GM12892 (cell line): ENCODE measurements at regions not wholly inside any gene's neighbourhood (a gene's known extent, or its start where the extent isn't known, plus 50 kb on each side); places are given as distances from the start of the nearest gene placed in this dataset.

Experiments
- DNase-seq: peaks from one replicate; pipeline ENCODE4 v3.0.0; 2011; ENCODE audit not compliant: insufficient read length
- FAIRE-seq: peaks from 2 replicates; lab custom pipeline; 2011; peaks lifted over from hg19 to GRCh38; lab: Jason Lieb, UNC
- POLR2A ChIP-seq: IDR thresholded peaks from 2 replicates; pipeline ENCODE4 v1.6.1; 2011; ENCODE audit warnings: low read depth, low read length, control low read depth
- POLR2AphosphoS5 ChIP-seq: IDR thresholded peaks from 2 replicates; pipeline ENCODE4 v1.6.1; 2011; ENCODE audit warnings: low read depth, low read length, control low read depth
- TAF1 ChIP-seq: IDR thresholded peaks from 2 replicates; pipeline ENCODE4 v1.6.1; 2011; ENCODE audit warnings: low read depth, mild to moderate bottlenecking, control low read depth, low read length, borderline replicate concordance

DNA sequence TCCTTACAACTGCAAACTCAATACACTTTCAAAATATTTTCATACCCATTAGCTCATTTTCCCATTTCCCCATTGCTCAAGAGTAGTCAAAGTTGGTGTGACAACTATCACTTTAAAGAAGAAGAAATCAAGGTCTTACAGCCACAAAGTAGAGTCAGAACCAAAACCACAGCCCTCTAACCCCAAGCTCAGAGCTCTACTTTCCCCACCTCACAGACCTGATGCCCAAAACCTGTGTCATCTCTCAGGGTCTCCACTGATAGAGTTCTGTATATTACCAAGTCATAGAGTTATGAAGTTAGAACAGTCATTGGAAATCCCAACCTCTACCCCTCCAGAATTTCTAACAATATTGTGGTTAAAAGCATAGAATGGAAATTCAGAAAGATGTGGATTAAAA lies 505.8 kb downstream of the RAB28 start:
- no peak for TF ChIP-seq TAF1
- TF ChIP-seq POLR2AphosphoS5, result no peak
- TF ChIP-seq POLR2A, result no peak
- no peak for FAIRE-seq

DNA sequence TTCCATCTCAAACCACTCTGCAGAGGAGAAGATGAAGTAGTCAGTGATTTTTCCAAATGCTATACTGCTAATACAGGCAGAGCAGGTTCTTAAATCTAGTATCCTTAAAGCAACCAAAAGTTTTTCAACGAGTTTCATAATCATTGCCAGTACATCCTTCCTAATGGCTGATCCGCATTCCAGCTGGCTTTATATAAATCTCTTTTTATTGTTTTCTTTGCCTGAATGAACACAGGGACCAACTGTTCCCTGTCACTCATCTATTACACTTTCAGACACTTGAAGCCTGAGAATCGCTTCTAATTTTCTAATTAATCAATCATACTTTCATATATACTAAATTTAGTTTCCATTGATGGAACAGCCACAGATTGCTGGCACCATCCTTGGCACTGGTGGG lies 508.6 kb downstream of the RAB28 start:
- TF ChIP-seq TAF1 (no peak), POLR2A (no peak), POLR2AphosphoS5 (no peak)
- FAIRE-seq (no peak), DNase-seq (no peak)

More for the DNA sequence above, 505.8 kb downstream of the RAB28 start:
- DNase-seq, result no peak

DNA sequence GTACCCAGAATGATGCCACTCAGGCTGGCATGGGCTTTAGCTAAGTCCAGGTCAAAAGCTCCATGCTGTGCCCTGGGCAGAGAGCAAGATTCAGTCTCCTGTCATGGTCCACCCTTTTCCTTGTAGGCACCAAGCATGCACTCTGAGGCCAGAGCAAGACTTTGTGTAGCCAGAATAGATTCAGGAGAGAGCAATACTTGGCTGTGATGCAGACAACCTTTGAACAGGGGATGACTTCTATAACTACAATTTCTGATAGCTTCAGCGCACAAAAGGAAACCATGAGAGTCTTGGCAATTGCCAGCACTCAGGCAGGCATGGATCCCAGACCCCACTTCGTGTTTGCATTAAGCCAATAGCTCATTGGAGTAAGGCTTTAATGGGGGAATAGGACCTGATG lies 510.6 kb downstream of the RAB28 start:
- DNase-seq (no peak), FAIRE-seq (no peak)
- TF ChIP-seq TAF1 (no peak), POLR2AphosphoS5 (no peak), POLR2A (no peak)

DNA sequence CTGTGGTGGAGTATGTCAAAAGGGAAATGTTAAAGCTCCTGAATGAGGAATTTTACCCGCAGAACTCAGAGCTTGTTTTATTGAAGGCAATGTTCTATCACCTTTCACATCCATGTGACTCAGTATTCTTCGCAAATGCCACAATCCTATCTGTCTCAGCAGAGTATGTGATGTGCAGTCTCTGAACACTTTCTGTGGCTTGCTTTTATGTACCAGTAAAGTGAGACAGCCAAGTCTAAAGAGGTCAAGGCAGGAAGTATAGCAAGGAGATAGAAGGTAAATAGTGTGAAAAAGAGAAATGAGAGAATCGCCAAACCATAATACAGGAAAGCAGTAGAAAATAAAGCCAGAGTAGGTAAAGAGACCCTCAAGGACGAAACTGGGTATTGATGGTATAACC lies 515.8 kb downstream of the RAB28 start:
- TF ChIP-seq TAF1 (no peak), POLR2A (no peak), POLR2AphosphoS5 (no peak)
- FAIRE-seq, result no peak
- no peak for DNase-seq

DNA sequence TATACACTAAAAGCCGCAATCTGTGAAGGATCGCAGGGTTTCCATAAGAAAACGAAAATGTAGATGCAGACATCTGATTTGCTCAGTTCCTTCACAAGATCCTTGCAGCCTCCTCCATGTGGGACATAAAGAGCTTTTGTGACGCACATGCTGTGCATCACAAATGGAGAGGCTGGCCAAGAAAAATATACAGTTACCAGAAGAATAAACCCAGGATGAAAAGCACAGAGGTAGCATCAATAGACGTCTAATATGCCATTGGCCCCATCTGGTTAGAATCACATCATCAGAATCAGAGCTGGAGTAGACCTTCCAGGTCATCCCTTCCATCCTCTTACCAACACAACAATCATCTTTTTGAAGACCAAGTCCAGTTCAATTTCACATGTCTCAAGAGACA lies 517.4 kb downstream of the RAB28 start:
- no peak for FAIRE-seq
- TF ChIP-seq POLR2AphosphoS5 (no peak), POLR2A (no peak), TAF1 (no peak)
- DNase-seq, result no peak

DNA sequence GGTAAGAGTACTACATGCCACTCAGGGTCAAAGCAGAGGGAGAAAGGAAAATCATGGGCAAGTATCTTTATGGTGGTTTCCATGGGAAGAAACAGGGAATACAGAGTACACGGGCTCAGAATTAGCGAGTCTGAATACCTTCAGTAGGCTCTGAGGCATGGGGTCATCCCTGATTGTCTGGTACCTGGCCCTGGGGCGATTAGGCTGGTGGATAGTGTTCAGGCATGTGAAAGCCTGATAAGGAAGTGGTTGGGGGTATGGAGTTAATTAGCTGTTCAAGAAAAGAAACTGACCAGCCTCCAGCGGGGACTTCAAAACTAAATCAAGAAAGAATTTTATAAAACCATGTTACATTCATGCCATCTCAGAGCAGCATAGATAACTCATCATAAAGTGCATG lies 518.8 kb downstream of the RAB28 start:
- DNase-seq (no peak), FAIRE-seq (no peak)
- TF ChIP-seq POLR2A (no peak), POLR2AphosphoS5 (no peak), TAF1 (no peak)

DNA sequence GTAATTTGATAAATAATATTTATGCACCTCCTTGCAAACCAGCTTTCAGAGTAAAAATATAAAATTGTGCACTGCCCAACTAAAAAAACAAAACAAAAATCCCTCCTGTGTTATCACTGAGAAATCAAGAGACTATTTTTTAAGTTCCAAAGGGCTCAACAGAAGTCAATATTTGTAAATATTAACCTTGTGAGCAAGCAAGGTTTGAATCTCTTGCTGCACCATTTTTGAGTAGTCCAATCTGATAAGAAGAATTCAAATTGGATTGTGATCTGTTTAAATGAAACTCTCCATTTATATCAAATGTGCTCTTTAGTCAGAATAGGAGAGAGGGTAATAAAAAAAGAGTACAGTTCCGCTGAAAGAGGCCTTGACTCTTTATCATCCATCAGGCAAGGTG lies 520.2 kb downstream of the RAB28 start:
- no peak for DNase-seq

DNA sequence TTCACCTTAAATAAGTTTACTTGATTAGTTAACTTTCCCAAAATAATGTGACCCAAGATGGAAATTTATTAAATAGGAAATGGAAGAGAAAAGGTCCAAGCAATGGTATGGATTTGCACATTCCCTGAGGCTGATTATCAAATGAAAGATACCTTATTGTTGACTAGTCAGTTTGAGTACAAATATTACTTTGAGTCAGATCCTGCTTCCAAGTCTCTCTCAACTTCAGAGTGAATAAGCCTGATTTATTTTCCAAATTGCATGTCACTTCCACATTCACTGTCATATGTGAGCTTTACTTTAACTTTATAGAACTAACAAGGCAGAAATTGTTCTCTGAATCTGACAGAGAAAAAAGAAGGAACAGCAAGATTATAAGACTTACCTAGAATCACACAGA lies 520.8 kb downstream of the RAB28 start:
- FAIRE-seq (no peak), DNase-seq (no peak)
- TF ChIP-seq TAF1, result no peak
- no peak for TF ChIP-seq POLR2AphosphoS5
- TF ChIP-seq POLR2A, result no peak

More for the DNA sequence above, 520.2 kb downstream of the RAB28 start:
- no peak for FAIRE-seq
- no peak for TF ChIP-seq TAF1
- no peak for TF ChIP-seq POLR2AphosphoS5
- TF ChIP-seq POLR2A, result no peak

DNA sequence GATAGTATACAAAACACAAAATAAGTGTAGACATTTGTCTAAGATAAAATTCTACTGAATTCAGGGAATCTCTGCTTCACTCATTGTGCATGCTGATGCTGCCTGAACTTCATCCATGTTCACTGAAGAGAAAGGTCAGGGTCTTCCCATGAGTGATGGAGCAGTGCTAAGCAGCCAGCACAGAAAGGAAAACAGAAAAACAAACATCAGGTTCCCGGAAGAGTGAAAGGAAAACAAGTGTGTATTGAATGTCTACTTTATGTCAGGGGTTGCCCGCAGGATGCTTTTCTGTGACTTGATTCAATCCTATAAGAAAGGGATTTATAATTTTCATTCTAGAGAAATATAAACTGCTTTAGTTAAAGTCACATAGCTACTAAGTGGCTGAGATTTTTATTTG lies 522.4 kb downstream of the RAB28 start:
- no peak for FAIRE-seq
- no peak for DNase-seq
- TF ChIP-seq POLR2AphosphoS5, result no peak
- TF ChIP-seq TAF1, result no peak
- no peak for TF ChIP-seq POLR2A

DNA sequence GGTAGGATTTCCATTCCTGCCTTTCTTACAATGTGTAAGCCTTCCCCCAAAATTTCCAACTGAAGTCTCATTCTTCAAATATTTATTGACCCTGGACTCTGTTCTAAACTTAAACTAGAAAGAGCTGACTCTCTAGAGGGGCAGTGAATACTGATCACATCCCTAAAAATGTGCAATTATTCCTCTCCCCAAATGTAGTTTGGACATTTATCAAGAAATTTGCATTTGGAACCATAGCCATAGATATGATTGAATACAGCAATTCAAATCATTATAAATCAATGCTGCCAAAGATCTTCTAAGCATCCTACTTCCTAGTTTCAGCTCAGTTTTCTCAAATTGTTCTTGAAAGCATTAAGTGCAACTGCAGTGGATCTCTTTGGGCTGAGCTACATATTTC lies 525.7 kb downstream of the RAB28 start:
- no peak for TF ChIP-seq POLR2AphosphoS5
- no peak for TF ChIP-seq POLR2A
- no peak for TF ChIP-seq TAF1

DNA sequence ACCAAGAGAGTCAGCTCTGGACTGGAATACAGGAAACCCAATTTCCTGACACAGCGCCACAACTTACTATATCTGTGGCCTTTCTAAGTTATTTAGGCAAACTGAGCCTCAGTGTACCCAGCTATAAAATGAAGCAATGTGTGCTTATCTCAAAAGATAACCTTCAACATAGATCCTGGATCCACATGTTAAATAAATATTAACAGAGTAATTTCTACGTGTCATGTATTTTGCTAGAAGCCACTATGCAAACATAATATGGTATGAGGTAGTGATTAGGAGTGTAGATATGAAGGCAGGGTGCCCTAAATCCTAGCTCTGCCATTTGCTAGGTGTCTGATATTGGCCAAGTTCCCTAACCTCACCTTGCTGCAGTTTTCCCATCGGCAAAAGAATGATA lies 527.0 kb downstream of the RAB28 start:
- no peak for DNase-seq
- TF ChIP-seq TAF1, result no peak
- TF ChIP-seq POLR2A, result no peak
- TF ChIP-seq POLR2AphosphoS5, result no peak
- no peak for FAIRE-seq

More for the DNA sequence above, 525.7 kb downstream of the RAB28 start:
- no peak for FAIRE-seq
- DNase-seq, result no peak

DNA sequence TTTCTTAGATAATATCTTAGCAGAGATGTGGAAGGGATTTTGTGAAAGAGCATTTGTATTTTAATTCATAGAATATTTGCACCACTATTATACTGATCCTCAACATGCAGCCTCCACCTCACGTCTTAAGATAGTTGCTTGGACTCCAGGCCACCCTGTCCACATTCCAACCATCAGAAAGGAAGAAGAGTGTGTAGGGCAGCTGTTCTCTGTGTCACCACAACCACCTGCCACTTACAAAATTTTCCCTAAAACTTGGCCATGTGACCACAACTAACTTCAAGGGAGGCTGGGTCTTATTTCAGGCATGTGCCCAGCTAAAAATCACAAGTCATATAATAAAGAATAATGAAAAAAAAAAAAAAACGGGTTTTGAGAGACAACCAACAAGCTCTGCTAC lies 528.1 kb downstream of the RAB28 start:
- DNase-seq (no peak), FAIRE-seq (no peak)
- TF ChIP-seq POLR2AphosphoS5, result no peak
- TF ChIP-seq POLR2A, result no peak
- TF ChIP-seq TAF1, result no peak

DNA sequence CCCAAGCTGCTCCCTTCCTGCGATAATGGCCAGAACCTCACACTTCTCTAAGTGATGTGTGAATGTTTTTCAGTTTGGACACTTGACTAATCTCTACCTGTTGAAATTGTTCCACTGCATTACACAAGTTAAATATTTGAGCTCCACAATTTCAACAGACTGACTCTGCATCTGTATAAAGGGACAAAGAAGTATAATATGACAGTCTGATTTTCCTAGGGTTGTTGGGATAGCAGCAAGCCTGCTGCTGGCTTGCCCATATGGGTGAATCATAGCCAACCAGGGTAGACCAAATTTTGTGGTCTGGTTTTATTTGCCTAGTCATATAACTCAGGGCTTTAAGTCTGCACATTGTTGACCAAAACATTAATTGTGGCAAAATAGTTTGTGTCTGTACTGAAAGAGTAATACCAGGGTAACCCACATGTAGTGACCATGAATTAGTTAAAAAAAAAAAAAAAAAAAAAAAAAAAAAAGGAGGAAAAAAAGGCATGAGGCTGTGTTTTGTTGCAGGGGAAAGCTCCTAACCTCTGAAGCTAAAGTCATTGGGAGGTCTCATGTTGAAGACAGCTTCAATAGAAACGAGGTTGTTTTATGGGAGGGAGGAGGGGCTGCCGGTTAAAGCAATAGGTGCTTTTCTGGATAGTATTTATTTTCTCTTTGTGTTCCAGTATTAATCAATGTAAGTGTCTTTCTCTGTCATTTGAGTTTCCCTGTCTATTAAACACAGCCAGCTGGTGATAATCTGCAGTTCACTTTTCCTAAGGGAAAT lies 534.2 kb downstream of the RAB28 start:
- TF ChIP-seq POLR2AphosphoS5, result no peak
- no peak for TF ChIP-seq POLR2A
- TF ChIP-seq TAF1, result no peak
- no peak for FAIRE-seq
- no peak for DNase-seq

DNA sequence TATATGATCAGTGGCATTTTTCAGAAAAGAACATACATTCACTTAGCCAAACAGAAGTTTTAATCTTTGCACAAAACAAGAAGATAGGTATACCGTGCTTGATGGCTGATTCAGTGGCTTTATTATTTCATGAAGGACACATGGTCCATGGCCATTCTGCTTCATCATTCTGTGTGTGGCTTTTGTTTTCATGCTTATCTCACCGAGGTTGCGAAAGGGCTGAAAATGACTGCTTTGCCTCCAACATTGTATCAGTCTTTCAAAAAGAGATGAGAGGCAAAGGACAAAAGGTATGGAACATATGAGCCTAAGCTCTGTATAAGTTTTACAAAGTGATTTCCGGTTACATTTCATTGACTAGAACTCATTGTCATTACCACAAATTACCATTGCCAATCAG lies 541.1 kb downstream of the RAB28 start:
- no peak for FAIRE-seq
- no peak for DNase-seq
- TF ChIP-seq POLR2AphosphoS5 (no peak), TAF1 (no peak), POLR2A (no peak)
